B cell (primary cell): ENCODE measurements at regions not wholly inside any gene's neighbourhood (a gene's known extent, or its start where the extent isn't known, plus 50 kb on each side); places are given as distances from the start of the nearest gene placed in this dataset.
"Not testable (repeated sequence)": the region's sequence is repeated elsewhere in the genome, so short reads cannot be mapped to it uniquely, and the experiment has no call there.

Source experiments
- ATAC-seq: fragments of 200-7000 bp; cut with Tn5 transposase; one replicate; pipeline ENCODE4 v1.10.0; 2021; ENCODE audit warnings: low read depth, mild to moderate bottlenecking, moderate number of reproducible peaks, moderate library complexity
- CTCF ChIA-PET: fragments of 350-600 bp; sonication (Branson Sonifier 250); formaldehyde crosslinking; loops from one replicate; lab custom pipeline; 2021; ENCODE audit warnings: antibody characterized with exemption, inconsistent platforms; lab: Charles Lee
- POLR2A ChIA-PET: fragments of 350-600 bp; sonication (Branson Sonifier 250); formaldehyde crosslinking; loops from one replicate; lab custom pipeline; 2021; ENCODE audit warnings: antibody characterized with exemption; lab: Charles Lee
- DNase-seq: peaks from one replicate; pipeline ENCODE4 v3.0.0; 2013
- H2AFZ ChIP-seq: 2 replicates; pipeline ENCODE4 v1.6.1; 2012; ENCODE audit warnings: mild to moderate bottlenecking, low read depth, low read length; ENCODE audit not compliant: insufficient read depth, poor library complexity, severe bottlenecking
- H3K27ac ChIP-seq, 2 donors: 1 replicate in 1 of 2; 2 replicates in 1 of 2; pipeline ENCODE4 v1.5.1; 2012 to 2013; ENCODE audit warnings: low read length in 2 of 2, mild to moderate bottlenecking in 2 of 2, moderate library complexity in 1 of 2
- H3K27me3 ChIP-seq, 4 experiments: fragments of 200-600 bp in 1 of 4; sonication (generic) in 1 of 4; replicated peaks in 1 of 4; 1 replicate in 2 of 4; 2 replicates in 2 of 4; pipeline versions ENCODE4 v1.6.1 to v1.7.0; 2013 to 2016; ENCODE audit warnings: low read length in 3 of 4, mild to moderate bottlenecking in 2 of 4, mixed read lengths in 1 of 4, moderate library complexity in 1 of 4; ENCODE audit not compliant: insufficient read depth in 4 of 4, control insufficient read depth in 3 of 4; ENCODE audit errors: control extremely low read depth in 1 of 4
- H3K36me3 ChIP-seq, 2 experiments: replicated peaks in 1 of 2; 1 replicate in 1 of 2; 2 replicates in 1 of 2; pipeline versions ENCODE4 v1.6.1 to v1.7.1; 2013; ENCODE audit warnings: low read length in 1 of 2; ENCODE audit not compliant: insufficient read depth in 2 of 2, control insufficient read depth in 1 of 2; ENCODE audit errors: control extremely low read depth in 1 of 2, extremely low read depth in 1 of 2
- H3K4me1 ChIP-seq, 2 donors: fragments of 200-600 bp in 1 of 2; sonication (generic) in 1 of 2; 1 replicate in 1 of 2; 2 replicates in 1 of 2; pipeline versions ENCODE4 v1.5.1 to v1.6.1; 2013 to 2017; ENCODE audit warnings: low read length in 2 of 2; ENCODE audit not compliant: control insufficient read depth in 2 of 2, insufficient read depth in 2 of 2
- H3K4me2 ChIP-seq: replicated peaks from 2 replicates; pipeline ENCODE3; 2012; ENCODE audit warnings: mild to moderate bottlenecking, low read depth, low read length; ENCODE audit not compliant: poor library complexity, severe bottlenecking
- H3K4me3 ChIP-seq, 5 experiments: fragments of 200-600 bp in 1 of 5; sonication (generic) in 1 of 5; 1 replicate in 3 of 5; 2 replicates in 2 of 5; pipeline versions ENCODE4 v1.5.1 to v1.7.0; 2011 to 2016; ENCODE audit warnings: low read length in 4 of 5, mild to moderate bottlenecking in 4 of 5, low read depth in 2 of 5, control low read depth in 1 of 5, moderate library complexity in 1 of 5; ENCODE audit not compliant: insufficient read depth in 1 of 5; ENCODE audit errors: control extremely low read depth in 1 of 5, extremely low read depth in 1 of 5
- H3K79me2 ChIP-seq: fragments of 200-600 bp; sonication (generic); one replicate; pipeline ENCODE4 v1.6.0; 2016; ENCODE audit warnings: low read length; ENCODE audit not compliant: control insufficient read depth, insufficient read depth
- H3K9ac ChIP-seq: fragments of 200-600 bp; sonication (generic); 2 replicates; pipeline ENCODE4 v1.6.1; 2017; ENCODE audit warnings: mild to moderate bottlenecking, low read length, moderate library complexity
- H3K9me3 ChIP-seq, 3 donors: one replicate each; pipeline versions ENCODE4 v1.6.1 to v1.7.1; 2013; ENCODE audit warnings: low read length in 2 of 3; ENCODE audit not compliant: control insufficient read depth in 2 of 3, insufficient read depth in 1 of 3; ENCODE audit errors: control extremely low read depth in 1 of 3
- H4K20me1 ChIP-seq: 2 replicates; pipeline ENCODE4 v1.6.0; 2012; ENCODE audit warnings: mild to moderate bottlenecking, low read length; ENCODE audit not compliant: insufficient read depth, control insufficient read depth, poor library complexity, severe bottlenecking
- H3K27ac Mint-ChIP-seq: one replicate; pipeline ENCODE4 v1.8.0; 2021; ENCODE audit warnings: mixed read lengths
- H3K27me3 Mint-ChIP-seq: one replicate; pipeline ENCODE4 v1.8.0; 2021; ENCODE audit warnings: mixed read lengths
- H3K4me1 Mint-ChIP-seq: one replicate; pipeline ENCODE4 v1.8.0; 2021; ENCODE audit warnings: mixed read lengths
- H3K4me3 Mint-ChIP-seq: one replicate; pipeline ENCODE4 v1.8.0; 2021; ENCODE audit warnings: mixed read lengths
- H3K9me3 Mint-ChIP-seq: one replicate; pipeline ENCODE4 v1.8.0; 2022; ENCODE audit warnings: mixed read lengths; ENCODE audit not compliant: insufficient read depth
- CTCF ChIP-seq: fragments of 200-600 bp; IDR thresholded peaks from one replicate; pipeline ENCODE4 v1.8.0; 2022; ENCODE audit warnings: antibody characterized with exemption, mild to moderate bottlenecking
- EZH2 ChIP-seq: IDR thresholded peaks from 2 replicates; pipeline ENCODE4 v1.6.1; 2012; ENCODE audit warnings: borderline replicate concordance, low read depth, mild to moderate bottlenecking, moderate library complexity, low read length; ENCODE audit not compliant: insufficient read depth, poor library complexity, severe bottlenecking
- WGBS: methylation state at CpG from one replicate; pipeline ENCODE4 v1.1.5; 2013; ENCODE audit warnings: missing lambda C conversion rate; ENCODE audit not compliant: insufficient coverage; 5-methylcytosine and 5-hydroxymethylcytosine counted together
- intact Hi-C: fragments of 100-400 bp; cut with micrococcal nuclease; formaldehyde crosslinking; loops from one replicate; pipeline ENCODE4 v1.10.0; 2022

GRCh38 chr12:34607520-34608195 is 585.4 kb downstream of the ALG10 start:
- H3K4me1 ChIP-seq = no peaks in the 10 kb centered on the region
- intact Hi-C loops = no loop called here
- H3K27ac ChIP-seq = no peak overlapping the region
- no peaks in the 10 kb centered on the region for H3K79me2 ChIP-seq
- Mint-ChIP-seq H3K4me1 (no peaks in the 10 kb centered on the region), H3K27me3 (no peaks in the 10 kb centered on the region), H3K4me3 (no peak overlapping the region), H3K27ac (no peak overlapping the region), H3K9me3 (no peaks in the 10 kb centered on the region)
- H3K27me3 ChIP-seq = no peaks in the 10 kb centered on the region
- H3K9me3 ChIP-seq = peaks cover 0 to 53% (median 2%) of the 10 kb centered on the region in 3 donors
- DNase-seq (no peak), ATAC-seq (no peak)
- H2AFZ ChIP-seq = no peak overlapping the region
- 61% methylated on average over 10 of the region's 14 CpGs for WGBS
- no peaks in the 10 kb centered on the region for H4K20me1 ChIP-seq
- ChIA-PET CTCF (no interaction called here), POLR2A (no interaction called here)
- TF ChIP-seq EZH2 (no peak), CTCF (no peak)
- H3K9ac ChIP-seq = no peak overlapping the region
- no peak overlapping the region for H3K4me3 ChIP-seq
- no peak overlapping the region for H3K4me2 ChIP-seq
- H3K36me3 ChIP-seq = no peaks in the 10 kb centered on the region

- H3K27ac ChIP-seq, intact Hi-C loops, H3K9ac ChIP-seq, H3K4me2 ChIP-seq, H3K27ac Mint-ChIP-seq, H2AFZ ChIP-seq, H3K4me3 ChIP-seq, DNase-seq, H3K36me3 ChIP-seq, H3K9me3 Mint-ChIP-seq, POLR2A ChIA-PET, H3K79me2 ChIP-seq, H3K27me3 ChIP-seq, H3K4me3 Mint-ChIP-seq, H3K27me3 Mint-ChIP-seq, H4K20me1 ChIP-seq, ATAC-seq, CTCF ChIA-PET, H3K4me1 ChIP-seq, H3K4me1 Mint-ChIP-seq: not testable (repeated sequence)
- 53% methylated on average over 2 of the region's 2 CpGs for WGBS
- peaks cover 8 to 19% (median 8%) of the 10 kb centered on the region in 3 donors for H3K9me3 ChIP-seq
These were observed 591.7 kb downstream of the ALG10 start for GRCh38 chr12:34613988-34614387.
